ENCODE measurements at regions not wholly inside any gene's neighbourhood (a gene's known extent, or its start where the extent isn't known, plus 50 kb on each side); places are given as distances from the start of the nearest gene placed in this dataset.

DNA sequence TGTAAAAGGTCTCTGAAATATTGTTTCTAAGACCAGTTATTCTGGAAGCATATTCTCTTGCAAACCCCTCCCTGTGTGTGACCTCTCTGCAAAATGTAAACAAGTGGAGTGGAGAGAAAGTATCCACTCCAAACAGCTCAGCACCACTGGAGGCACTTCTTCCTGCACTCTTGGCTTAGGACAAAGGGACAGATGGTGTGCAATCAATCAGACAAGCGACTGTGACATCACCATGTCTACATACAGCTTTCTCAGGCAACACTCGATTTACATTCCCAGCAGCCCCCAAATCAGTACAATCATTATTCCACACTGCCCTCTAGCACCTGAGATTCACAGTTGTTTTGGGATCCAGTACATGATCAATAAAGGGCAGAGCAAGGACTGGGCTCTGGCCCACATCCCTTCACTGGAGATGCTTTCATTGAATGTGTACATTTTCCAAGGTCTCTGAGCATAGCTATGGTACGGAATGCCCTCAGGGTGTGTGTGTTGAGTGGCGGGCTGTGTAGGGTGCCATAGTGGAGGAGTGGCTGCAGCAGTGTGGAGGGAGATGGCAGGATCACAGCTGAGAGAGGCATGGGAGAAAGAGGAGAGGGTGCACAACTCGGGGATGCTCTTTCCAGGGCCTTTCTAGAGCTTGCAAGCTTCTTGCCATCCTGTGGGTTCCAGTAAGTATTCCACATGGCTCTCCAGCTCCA, 311.8 kb upstream of the ST6GAL2 start:
- Histone ChIP-seq H3K27me3 (replicated peaks in 1 of 4; ENCODE audit: control extremely low read depth in 1 of 4, control insufficient read depth in 3 of 4, insufficient read depth in 4 of 4, low read length in 3 of 4) (no peaks in the 10 kb centered on the region), H3K4me2 (replicated peaks; ENCODE audit: low read depth, low read length, poor library complexity, severe bottlenecking) (no peak overlapping the region), H3K9me3 (ENCODE audit: control extremely low read depth in 1 of 3, control insufficient read depth in 2 of 3, insufficient read depth in 1 of 3, low read length in 2 of 3) (peaks cover 0 to 18% (median 0%) of the 10 kb centered on the region in 3 donors), H3K9ac (ENCODE audit: low read length) (no peak overlapping the region), H3K79me2 (ENCODE audit: control insufficient read depth, insufficient read depth, low read length) (no peaks in the 10 kb centered on the region), H3K4me1 (ENCODE audit: control insufficient read depth in 2 of 2, insufficient read depth in 2 of 2, low read length in 2 of 2) (no peaks in the 10 kb centered on the region), H3K4me3 (ENCODE audit: control extremely low read depth in 1 of 5, extremely low read depth in 1 of 5, insufficient read depth in 1 of 5, low read depth in 2 of 5, low read length in 4 of 5) (no peak overlapping the region), H3K27ac (ENCODE audit: low read length in 2 of 2) (no peak overlapping the region), H4K20me1 (ENCODE audit: control insufficient read depth, insufficient read depth, low read length, poor library complexity, severe bottlenecking) (no peaks in the 10 kb centered on the region), H3K36me3 (replicated peaks in 1 of 2; ENCODE audit: control extremely low read depth in 1 of 2, control insufficient read depth in 1 of 2, extremely low read depth in 1 of 2, insufficient read depth in 2 of 2, low read length in 1 of 2) (no peaks in the 10 kb centered on the region), H2AFZ (ENCODE audit: insufficient read depth, low read depth, low read length, poor library complexity, severe bottlenecking) (no peak overlapping the region)
- no peaks in the 10 kb centered on the region for H3K4me1 Mint-ChIP-seq
- 91% methylated on average over 4 of the region's 5 CpGs for WGBS (ENCODE audit: insufficient coverage)
- intact Hi-C loops (cut with micrococcal nuclease) = no loop called here
- ATAC-seq (ENCODE audit: low read depth) (no peak), DNase-seq (no peak)
- peaks cover 2% of the 10 kb centered on the region for H3K9me3 Mint-ChIP-seq (ENCODE audit: insufficient read depth)
- ChIA-PET CTCF (interaction anchor here (0.7 kb wide), 1 partner anchor 8 kb away, joined by 3 read pairs; no protein-coding TSS in a partner anchor), POLR2A (no interaction called here)
- no peak overlapping the region for H3K27ac Mint-ChIP-seq
- no peak for TF ChIP-seq EZH2 (IDR thresholded peaks at IDR 0.05; ENCODE audit: borderline replicate concordance, insufficient read depth, low read depth, low read length, poor library complexity, severe bottlenecking)
- H3K4me3 Mint-ChIP-seq = no peak overlapping the region
- no peaks in the 10 kb centered on the region for H3K27me3 Mint-ChIP-seq

DNA sequence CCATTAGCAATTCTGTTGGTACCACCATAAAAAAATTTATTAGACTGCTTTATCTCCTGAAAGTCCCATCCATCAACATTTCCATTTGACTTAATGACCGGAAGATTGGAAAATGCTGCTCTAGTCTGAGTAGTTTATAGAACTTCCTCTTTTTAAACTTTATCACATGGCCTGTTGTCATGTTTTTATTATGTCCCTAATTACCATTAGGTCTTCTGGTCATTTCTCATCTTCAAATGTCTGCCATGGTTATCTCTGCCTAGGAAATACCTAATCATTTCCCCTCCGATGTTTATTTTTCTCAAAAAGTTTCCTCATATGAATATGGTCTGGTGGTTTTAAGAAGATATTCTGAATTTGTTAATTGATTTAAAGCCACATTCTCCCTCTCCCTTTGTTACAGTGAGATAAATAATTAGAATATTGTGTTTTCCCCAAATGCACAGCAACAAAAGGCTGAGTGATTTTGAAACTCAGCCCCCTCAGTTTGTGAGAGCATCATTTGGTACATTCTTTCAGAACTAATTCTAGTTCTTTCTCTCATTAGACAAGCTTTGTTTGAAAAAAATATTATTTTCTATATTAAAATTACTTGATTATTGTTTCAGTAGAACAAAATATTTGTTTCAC, 317.1 kb upstream of the ST6GAL2 start:
- H3K27ac Mint-ChIP-seq = no peak overlapping the region
- ATAC-seq (ENCODE audit: low read depth) (no peak), DNase-seq (no peak)
- intact Hi-C loops (cut with micrococcal nuclease) = no loop called here
- no peak overlapping the region for H3K4me3 ChIP-seq (ENCODE audit: control extremely low read depth in 1 of 5, extremely low read depth in 1 of 5, insufficient read depth in 1 of 5, low read depth in 2 of 5, low read length in 4 of 5)
- H4K20me1 ChIP-seq (ENCODE audit: control insufficient read depth, insufficient read depth, low read length, poor library complexity, severe bottlenecking) = no peaks in the 10 kb centered on the region
- no peaks in the 10 kb centered on the region for H3K4me1 ChIP-seq (ENCODE audit: control insufficient read depth in 2 of 2, insufficient read depth in 2 of 2, low read length in 2 of 2)
- H3K36me3 ChIP-seq (replicated peaks in 1 of 2; ENCODE audit: control extremely low read depth in 1 of 2, control insufficient read depth in 1 of 2, extremely low read depth in 1 of 2, insufficient read depth in 2 of 2, low read length in 1 of 2) = no peaks in the 10 kb centered on the region
- H3K9me3 ChIP-seq (ENCODE audit: control extremely low read depth in 1 of 3, control insufficient read depth in 2 of 3, insufficient read depth in 1 of 3, low read length in 2 of 3) = peaks cover 0 to 4% (median 0%) of the 10 kb centered on the region in 3 donors
- no peak for TF ChIP-seq EZH2 (IDR thresholded peaks at IDR 0.05; ENCODE audit: borderline replicate concordance, insufficient read depth, low read depth, low read length, poor library complexity, severe bottlenecking)
- TF ChIP-seq, protein P1, sequence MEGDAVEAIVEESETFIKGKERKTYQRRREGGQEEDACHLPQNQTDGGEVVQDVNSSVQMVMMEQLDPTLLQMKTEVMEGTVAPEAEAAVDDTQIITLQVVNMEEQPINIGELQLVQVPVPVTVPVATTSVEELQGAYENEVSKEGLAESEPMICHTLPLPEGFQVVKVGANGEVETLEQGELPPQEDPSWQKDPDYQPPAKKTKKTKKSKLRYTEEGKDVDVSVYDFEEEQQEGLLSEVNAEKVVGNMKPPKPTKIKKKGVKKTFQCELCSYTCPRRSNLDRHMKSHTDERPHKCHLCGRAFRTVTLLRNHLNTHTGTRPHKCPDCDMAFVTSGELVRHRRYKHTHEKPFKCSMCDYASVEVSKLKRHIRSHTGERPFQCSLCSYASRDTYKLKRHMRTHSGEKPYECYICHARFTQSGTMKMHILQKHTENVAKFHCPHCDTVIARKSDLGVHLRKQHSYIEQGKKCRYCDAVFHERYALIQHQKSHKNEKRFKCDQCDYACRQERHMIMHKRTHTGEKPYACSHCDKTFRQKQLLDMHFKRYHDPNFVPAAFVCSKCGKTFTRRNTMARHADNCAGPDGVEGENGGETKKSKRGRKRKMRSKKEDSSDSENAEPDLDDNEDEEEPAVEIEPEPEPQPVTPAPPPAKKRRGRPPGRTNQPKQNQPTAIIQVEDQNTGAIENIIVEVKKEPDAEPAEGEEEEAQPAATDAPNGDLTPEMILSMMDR (IDR thresholded peaks at IDR 0.05) = no peak
- no peaks in the 10 kb centered on the region for H3K4me1 Mint-ChIP-seq
- ChIA-PET POLR2A (no interaction called here), CTCF (no interaction called here)
- no peak overlapping the region for H3K27ac ChIP-seq (ENCODE audit: low read length in 2 of 2)
- H2AFZ ChIP-seq (ENCODE audit: insufficient read depth, low read depth, low read length, poor library complexity, severe bottlenecking) = no peak overlapping the region
- no peak overlapping the region for H3K9ac ChIP-seq (ENCODE audit: low read length)
- no peaks in the 10 kb centered on the region for H3K27me3 Mint-ChIP-seq
- no peak overlapping the region for H3K4me3 Mint-ChIP-seq
- H3K79me2 ChIP-seq (ENCODE audit: control insufficient read depth, insufficient read depth, low read length) = no peaks in the 10 kb centered on the region
- no peaks in the 10 kb centered on the region for H3K27me3 ChIP-seq (replicated peaks in 1 of 4; ENCODE audit: control extremely low read depth in 1 of 4, control insufficient read depth in 3 of 4, insufficient read depth in 4 of 4, low read length in 3 of 4)
- no CpG with 5 or more reads among the region's 2 CpGs for whole genome bisulfite sequencing (ENCODE audit: insufficient coverage)
- no peaks in the 10 kb centered on the region for H3K9me3 Mint-ChIP-seq (ENCODE audit: insufficient read depth)
- H3K4me2 ChIP-seq (replicated peaks; ENCODE audit: low read depth, low read length, poor library complexity, severe bottlenecking) = no peak overlapping the region

Data from B cell (primary cell).